OCI-LY7 (cell line): ENCODE measurements at regions not wholly inside any gene's neighbourhood (a gene's known extent, or its start where the extent isn't known, plus 50 kb on each side); places are given as distances from the start of the nearest gene placed in this dataset.

Experiments used
- BruUV-seq: library from RNA; stranded (reverse); fragments of 400-500 nt; replicated peaks from 2 replicates; lab custom pipeline; 2021; lab: Mats Ljungman, UMichigan
- CTCF ChIA-PET: fragments of 300-600 bp; sonication (Branson Sonifier 250); formaldehyde crosslinking; loops from one replicate; lab custom pipeline; 2022; ENCODE audit warnings: antibody characterized with exemption; ENCODE audit not compliant: unreplicated experiment; lab: Charles Lee
- POLR2A ChIA-PET: fragments of 300-600 bp; sonication (Branson Sonifier 250); formaldehyde crosslinking; loops from one replicate; lab custom pipeline; 2022; ENCODE audit warnings: antibody characterized with exemption; lab: Charles Lee
- DNase-seq: peaks from one replicate; pipeline ENCODE4 v3.0.0-alpha.2; 2015; ENCODE audit warnings: low spot score
- H2AFZ ChIP-seq: fragments of 200-600 bp; sonication (generic), shearing (Covaris generic); 2 replicates; pipeline ENCODE4 v1.6.1; 2014; ENCODE audit warnings: mild to moderate bottlenecking, antibody characterized with exemption, low read length, moderate library complexity
- H3K27ac ChIP-seq: fragments of 200-600 bp; sonication (generic); 2 replicates; pipeline ENCODE4 v1.5.1; 2014; ENCODE audit warnings: mixed run types, low read depth, mild to moderate bottlenecking, moderate library complexity, low read length, inconsistent platforms; ENCODE audit not compliant: poor library complexity, severe bottlenecking
- H3K36me3 ChIP-seq: fragments of 200-600 bp; sonication (generic); 2 replicates; pipeline ENCODE4 v1.6.1; 2014; ENCODE audit warnings: mild to moderate bottlenecking, antibody characterized with exemption, low read length, moderate library complexity, mixed read lengths; ENCODE audit not compliant: insufficient read depth
- H3K4me1 ChIP-seq: fragments of 200-600 bp; sonication (generic); 2 replicates; pipeline ENCODE4 v1.5.1; 2014; ENCODE audit warnings: mild to moderate bottlenecking, low read length; ENCODE audit not compliant: insufficient read depth, poor library complexity, severe bottlenecking
- H3K4me2 ChIP-seq: fragments of 200-600 bp; sonication (generic); 2 replicates; pipeline ENCODE4 v1.6.1; 2014; ENCODE audit warnings: mild to moderate bottlenecking, low read length
- H3K4me3 ChIP-seq: fragments of 200-600 bp; sonication (generic); 2 replicates; pipeline ENCODE4 v1.5.1; 2014; ENCODE audit warnings: mild to moderate bottlenecking, low read depth, low read length; ENCODE audit not compliant: poor library complexity, severe bottlenecking
- H3K79me2 ChIP-seq: fragments of 200-600 bp; sonication (generic); 2 replicates; pipeline ENCODE4 v1.6.1; 2016; ENCODE audit warnings: low read depth, mild to moderate bottlenecking, low read length, moderate library complexity, mixed read lengths; ENCODE audit not compliant: insufficient read depth
- H3K9me2 ChIP-seq: fragments of 200-600 bp; sonication (generic); 2 replicates; pipeline ENCODE4 v1.6.1; 2016; ENCODE audit warnings: mild to moderate bottlenecking, low read length, mixed read lengths; ENCODE audit not compliant: insufficient read depth
- H3K9me3 ChIP-seq: fragments of 200-600 bp; sonication (generic); 2 replicates; pipeline ENCODE4 v1.6.1; 2014; ENCODE audit warnings: mild to moderate bottlenecking, mixed run types, low read length, mixed read lengths
- H4K20me1 ChIP-seq: fragments of 200-600 bp; sonication (generic); 2 replicates; pipeline ENCODE4 v1.6.1; 2014; ENCODE audit warnings: mild to moderate bottlenecking, antibody characterized with exemption, low read length, moderate library complexity, mixed read lengths; ENCODE audit not compliant: insufficient read depth
- EZH2phosphoT487 ChIP-seq: fragments of 200-600 bp; sonication (generic); IDR thresholded peaks from 2 replicates; pipeline ENCODE4 v1.6.1; 2018; ENCODE audit warnings: low read depth, borderline replicate concordance, mild to moderate bottlenecking, mixed run types, antibody characterized with exemption, low read length, moderate library complexity, mixed read lengths
- intact Hi-C: fragments of 100-400 bp; cut with micrococcal nuclease; formaldehyde crosslinking; loops from one replicate; pipeline ENCODE4 v1.10.0; 2022; ENCODE audit not compliant: unreplicated experiment
- TF ChIP-seq, protein P1 (sequence below): fragments of 200-600 bp; sonication (generic); conservative IDR thresholded peaks from 2 replicates; pipeline ENCODE4 v1.5.1; 2014; ENCODE audit warnings: mild to moderate bottlenecking, antibody characterized with exemption, low read length, moderate library complexity, mixed read lengths

- Histone ChIP-seq H3K27ac (no peak overlapping the region), H4K20me1 (no peaks in the 10 kb centered on the region), H3K4me3 (no peak overlapping the region), H3K9me3 (no peaks in the 10 kb centered on the region), H3K79me2 (no peaks in the 10 kb centered on the region), H3K4me1 (peaks cover 16% of the 10 kb centered on the region), H3K9me2 (no peaks in the 10 kb centered on the region), H3K4me2 (no peak overlapping the region), H3K36me3 (no peaks in the 10 kb centered on the region), H2AFZ (no peak overlapping the region)
- ChIA-PET POLR2A (no interaction called here), CTCF (no interaction called here)
- no peak for TF ChIP-seq EZH2phosphoT487
- TF ChIP-seq, protein P1, sequence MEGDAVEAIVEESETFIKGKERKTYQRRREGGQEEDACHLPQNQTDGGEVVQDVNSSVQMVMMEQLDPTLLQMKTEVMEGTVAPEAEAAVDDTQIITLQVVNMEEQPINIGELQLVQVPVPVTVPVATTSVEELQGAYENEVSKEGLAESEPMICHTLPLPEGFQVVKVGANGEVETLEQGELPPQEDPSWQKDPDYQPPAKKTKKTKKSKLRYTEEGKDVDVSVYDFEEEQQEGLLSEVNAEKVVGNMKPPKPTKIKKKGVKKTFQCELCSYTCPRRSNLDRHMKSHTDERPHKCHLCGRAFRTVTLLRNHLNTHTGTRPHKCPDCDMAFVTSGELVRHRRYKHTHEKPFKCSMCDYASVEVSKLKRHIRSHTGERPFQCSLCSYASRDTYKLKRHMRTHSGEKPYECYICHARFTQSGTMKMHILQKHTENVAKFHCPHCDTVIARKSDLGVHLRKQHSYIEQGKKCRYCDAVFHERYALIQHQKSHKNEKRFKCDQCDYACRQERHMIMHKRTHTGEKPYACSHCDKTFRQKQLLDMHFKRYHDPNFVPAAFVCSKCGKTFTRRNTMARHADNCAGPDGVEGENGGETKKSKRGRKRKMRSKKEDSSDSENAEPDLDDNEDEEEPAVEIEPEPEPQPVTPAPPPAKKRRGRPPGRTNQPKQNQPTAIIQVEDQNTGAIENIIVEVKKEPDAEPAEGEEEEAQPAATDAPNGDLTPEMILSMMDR, result no peak
- no TSS peak for BruUV-seq
- DNase-seq, result no peak
- intact Hi-C loops, result no loop called here
These were observed 475.9 kb downstream of the PTPRU start for GRCh38 chr1:29712284-29712651.

GRCh38 chr1:29711582-29712283, 475.4 kb downstream of the PTPRU start:
- Histone ChIP-seq H3K79me2 (no peaks in the 10 kb centered on the region), H3K4me1 (peaks cover 16% of the 10 kb centered on the region), H3K27ac (no peak overlapping the region), H3K4me3 (no peak overlapping the region), H3K36me3 (no peaks in the 10 kb centered on the region), H2AFZ (no peak overlapping the region), H3K9me3 (no peaks in the 10 kb centered on the region), H4K20me1 (no peaks in the 10 kb centered on the region), H3K9me2 (no peaks in the 10 kb centered on the region), H3K4me2 (no peak overlapping the region)
- BruUV-seq, result no TSS peak
- DNase-seq, result no peak
- intact Hi-C loops, result no loop called here
- TF ChIP-seq, protein P1, result no peak
- no peak for TF ChIP-seq EZH2phosphoT487
- CTCF ChIA-PET, result interaction anchor here (0.6 kb wide), 1 partner anchor 14 kb away, joined by 4 read pairs; no protein-coding TSS in a partner anchor
- POLR2A ChIA-PET, result no interaction called here

DNA sequence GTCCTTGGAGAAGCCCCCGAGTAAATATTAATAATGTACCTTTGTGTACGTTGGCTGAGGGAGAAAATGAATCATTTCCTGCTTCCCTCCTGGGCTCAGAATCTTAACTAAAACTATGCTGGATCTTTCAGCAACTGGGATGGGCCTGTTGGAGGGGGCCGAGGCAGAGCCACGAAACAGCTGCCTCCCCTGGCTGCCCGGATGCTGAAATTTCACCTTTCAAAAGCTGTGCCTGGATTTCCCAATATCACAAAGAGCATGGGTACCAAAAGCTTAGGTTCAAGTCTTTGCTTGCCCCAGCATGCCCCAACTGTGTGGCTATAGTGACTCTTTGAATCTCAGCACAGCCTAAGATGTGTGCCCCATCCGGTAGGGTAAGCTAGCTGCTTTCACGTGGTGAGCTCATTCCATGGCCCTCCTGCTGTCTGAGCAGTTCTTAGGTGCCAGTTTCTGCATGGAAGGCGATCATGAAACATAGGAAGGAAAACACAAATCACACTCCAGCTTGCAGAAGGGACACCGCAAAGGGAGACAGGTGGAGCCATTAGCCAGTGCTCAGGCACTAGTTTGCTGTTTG, 473.5 kb downstream of the PTPRU start:
- intact Hi-C loops, result no loop called here
- peaks cover 16% of the 10 kb centered on the region for H3K4me1 ChIP-seq
- BruUV-seq, result no TSS peak
- no peaks in the 10 kb centered on the region for H3K9me3 ChIP-seq
- no peaks in the 10 kb centered on the region for H4K20me1 ChIP-seq
- H3K79me2 ChIP-seq, result no peaks in the 10 kb centered on the region
- no peak overlapping the region for H3K27ac ChIP-seq
- DNase-seq, result no peak
- no peaks in the 10 kb centered on the region for H3K9me2 ChIP-seq
- H2AFZ ChIP-seq, result peak overlapping the region; percentile 78; the same call in 1 of the 2 replicates
- 0 out of 2 replicates have a peak overlapping the region, but pooled peaks have one; percentile 30 for H3K4me2 ChIP-seq
- CTCF ChIA-PET, result no interaction called here
- H3K36me3 ChIP-seq, result no peaks in the 10 kb centered on the region
- TF ChIP-seq, protein P1, result no peak
- TF ChIP-seq EZH2phosphoT487, result no peak
- no peak overlapping the region for H3K4me3 ChIP-seq
- POLR2A ChIA-PET, result interaction anchor here (0.6 kb wide), 1 partner anchor 211 kb away, joined by 3 read pairs; no protein-coding TSS in a partner anchor
